MCF 10A (cell line): ENCODE measurements at regions not wholly inside any gene's neighbourhood (a gene's known extent, or its start where the extent isn't known, plus 50 kb on each side); places are given as distances from the start of the nearest gene placed in this dataset.

Experiments used
- BruUV-seq: library from RNA; stranded (reverse); fragments of 400-500 nt; replicated peaks from 2 replicates; lab custom pipeline; 2021; lab: Mats Ljungman, UMichigan
- CTCF ChIA-PET: fragments of 300-600 bp; sonication (Branson Sonifier 250); formaldehyde crosslinking; extraction: SDS; loops from one replicate; lab custom pipeline; 2021; ENCODE audit warnings: antibody characterized with exemption, inconsistent platforms; lab: Yijun Ruan, JAX
- POLR2A ChIA-PET: fragments of 300-600, 350-650 bp; sonication (Branson Sonifier 250); formaldehyde crosslinking; extraction: SDS; loops from one replicate; lab custom pipeline; 2020; ENCODE audit warnings: antibody characterized with exemption, inconsistent platforms; lab: Yijun Ruan, JAX
- DNase-seq: peaks from one replicate; pipeline ENCODE4 v3.0.0-alpha.2; 2018; ENCODE audit not compliant: unreplicated experiment
- H3K27ac Mint-ChIP-seq: one replicate; pipeline ENCODE4 v1.8.0; 2022; ENCODE audit warnings: mild to moderate bottlenecking, low read depth, mixed read lengths; ENCODE audit not compliant: unreplicated experiment
- H3K27me3 Mint-ChIP-seq: one replicate; pipeline ENCODE4 v1.8.0; 2022; ENCODE audit warnings: mixed read lengths; ENCODE audit not compliant: insufficient read depth, unreplicated experiment
- H3K36me3 Mint-ChIP-seq: one replicate; pipeline ENCODE4 v1.8.0; 2022; ENCODE audit warnings: mild to moderate bottlenecking, moderate library complexity, mixed read lengths; ENCODE audit not compliant: insufficient read depth, unreplicated experiment
- H3K4me1 Mint-ChIP-seq: one replicate; pipeline ENCODE4 v1.8.0; 2022; ENCODE audit warnings: mixed read lengths; ENCODE audit not compliant: insufficient read depth, unreplicated experiment
- H3K4me3 Mint-ChIP-seq: one replicate; pipeline ENCODE4 v1.8.0; 2022; ENCODE audit warnings: mild to moderate bottlenecking, moderate library complexity, mixed read lengths; ENCODE audit not compliant: unreplicated experiment
- H3K9me3 Mint-ChIP-seq: one replicate; pipeline ENCODE4 v1.8.0; 2022; ENCODE audit warnings: mixed read lengths; ENCODE audit not compliant: unreplicated experiment
- CTCF ChIP-seq: fragments of 200-600 bp; IDR thresholded peaks from one replicate; pipeline ENCODE4 v1.8.0; 2022; ENCODE audit warnings: antibody characterized with exemption, mild to moderate bottlenecking; ENCODE audit not compliant: unreplicated experiment
- intact Hi-C: fragments of 100-400 bp; cut with micrococcal nuclease; formaldehyde crosslinking; loops from 2 replicates; pipeline ENCODE4 v1.14.1; 2022

GRCh38 chr2:35301369-35301768 lies 1054.2 kb upstream of the CRIM1 start:
- no peak for TF ChIP-seq CTCF
- no peak for DNase-seq
- Mint-ChIP-seq H3K4me3 (no peak overlapping the region), H3K27me3 (peaks cover 58% of the 10 kb centered on the region), H3K9me3 (no peaks in the 10 kb centered on the region), H3K4me1 (peaks cover 6% of the 10 kb centered on the region), H3K36me3 (no peaks in the 10 kb centered on the region), H3K27ac (no peak overlapping the region)
- ChIA-PET POLR2A (no interaction called here), CTCF (no interaction called here)
- no TSS peak for BruUV-seq
- intact Hi-C loops = no loop called here

GRCh38 chr2:35298493-35298892 lies 1057.1 kb upstream of the CRIM1 start:
- Mint-ChIP-seq H3K4me3 (no peak overlapping the region), H3K27ac (no peak overlapping the region), H3K4me1 (peaks cover 6% of the 10 kb centered on the region), H3K36me3 (no peaks in the 10 kb centered on the region), H3K27me3 (peaks cover 34% of the 10 kb centered on the region), H3K9me3 (no peaks in the 10 kb centered on the region)
- CTCF ChIA-PET = interaction anchor here (0.5 to 0.6 kb wide), 2 partner anchors 30 to 1163 kb away, joined by 3 to 5 read pairs; no protein-coding TSS in a partner anchor
- TF ChIP-seq CTCF = no peak
- intact Hi-C loops = no loop called here
- BruUV-seq = no TSS peak
- peak; percentile 72 for DNase-seq
- POLR2A ChIA-PET = no interaction called here

DNA sequence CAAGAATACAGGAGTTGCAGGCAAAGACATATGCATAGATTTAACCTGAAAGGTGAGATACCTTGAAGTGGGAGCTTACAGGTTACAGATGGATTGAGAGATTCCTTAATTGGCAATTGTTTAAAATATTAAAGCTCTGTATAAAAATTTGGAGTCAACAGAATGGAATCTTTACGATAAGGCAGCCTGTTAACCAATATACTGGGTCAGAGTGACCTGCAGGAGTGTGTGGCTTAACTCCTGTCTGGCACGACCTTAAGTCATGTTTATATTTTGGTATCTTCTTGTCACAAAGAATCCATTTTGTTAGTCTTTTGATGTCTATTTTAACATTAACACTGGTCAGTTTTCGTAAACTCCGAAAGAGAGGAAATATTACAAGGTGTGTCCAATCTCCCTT lies 1058.2 kb upstream of the CRIM1 start:
- POLR2A ChIA-PET = no interaction called here
- Mint-ChIP-seq H3K27ac (no peak overlapping the region), H3K4me3 (no peak overlapping the region), H3K9me3 (no peaks in the 10 kb centered on the region), H3K36me3 (no peaks in the 10 kb centered on the region), H3K27me3 (peaks cover 23% of the 10 kb centered on the region), H3K4me1 (peaks cover 6% of the 10 kb centered on the region)
- TF ChIP-seq CTCF = no peak
- DNase-seq = no peak
- intact Hi-C loops = no loop called here
- CTCF ChIA-PET = interaction anchor here (0.6 to 1.0 kb wide), 2 partner anchors 45 to 113 kb away, joined by 3 read pairs; no protein-coding TSS in a partner anchor
- BruUV-seq = no TSS peak

DNA sequence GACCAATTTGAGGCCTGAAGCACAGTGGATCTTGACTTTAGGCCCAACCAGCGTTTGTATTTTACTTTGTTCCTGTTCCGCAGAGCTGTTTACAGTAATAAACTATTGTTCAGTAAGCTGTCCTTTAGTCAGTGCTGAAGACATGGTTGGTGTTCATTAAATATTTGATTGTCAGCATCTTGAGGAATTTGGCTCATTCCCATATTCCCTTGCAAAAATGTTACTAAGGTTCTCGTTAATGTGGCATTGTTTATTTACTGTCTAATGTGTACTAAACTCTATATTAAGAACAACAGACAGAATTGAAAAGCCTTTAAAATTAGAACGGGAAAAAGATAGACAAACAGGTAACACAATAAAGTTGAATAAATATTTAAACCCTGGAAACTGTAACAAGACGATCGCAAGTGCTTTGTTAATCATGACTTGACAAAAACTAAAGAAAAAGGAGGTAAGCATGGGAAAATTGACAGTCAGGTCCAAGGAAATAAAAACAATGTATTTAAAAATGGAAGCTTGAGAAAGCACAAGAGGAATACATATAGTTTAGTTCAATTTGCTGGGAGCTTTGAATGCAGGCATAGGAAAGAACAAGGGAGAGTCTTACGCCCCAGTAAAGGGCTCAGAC lies 1060.8 kb upstream of the CRIM1 start:
- BruUV-seq = no TSS peak
- intact Hi-C loops = no loop called here
- TF ChIP-seq CTCF = no peak
- CTCF ChIA-PET = interaction anchor here (0.5 kb wide), 1 partner anchor 1589 kb away, joined by 4 read pairs; no protein-coding TSS in a partner anchor
- Mint-ChIP-seq H3K27ac (no peak overlapping the region), H3K36me3 (no peaks in the 10 kb centered on the region), H3K9me3 (no peaks in the 10 kb centered on the region), H3K27me3 (peaks cover 18% of the 10 kb centered on the region), H3K4me1 (peaks cover 6% of the 10 kb centered on the region), H3K4me3 (no peak overlapping the region)
- no peak for DNase-seq
- POLR2A ChIA-PET = interaction anchor here (0.5 kb wide), 1 partner anchor 139 kb away, joined by 4 read pairs; no protein-coding TSS in a partner anchor
